CD4-positive, alpha-beta T cell treated with Interferon gamma for 1 hour (primary cell): ENCODE measurements at regions not wholly inside any gene's neighbourhood (a gene's known extent, or its start where the extent isn't known, plus 50 kb on each side); places are given as distances from the start of the nearest gene placed in this dataset.
"Not testable (repeated sequence)": the region's sequence is repeated elsewhere in the genome, so short reads cannot be mapped to it uniquely, and the experiment has no call there.

Experiments
- DNase-seq: peaks from one replicate; pipeline ENCODE4 v3.0.0-alpha.2; 2020

- no peak for DNase-seq
Observed at GRCh38 chr1:98181036-98181764, 260.4 kb upstream of the DPYD start.

GRCh38 chr1:98179151-98179773 is 258.4 kb upstream of the DPYD start:
- DNase-seq: no peak

GRCh38 chr1:98177751-98178150 is 256.9 kb upstream of the DPYD start:
- no peak for DNase-seq

GRCh38 chr1:98176936-98177335 is 256.1 kb upstream of the DPYD start:
- DNase-seq: no peak

- no peak for DNase-seq
Observed at GRCh38 chr1:98176414-98176813, 255.6 kb upstream of the DPYD start.

GRCh38 chr1:98172578-98172977 is 251.7 kb upstream of the DPYD start:
- DNase-seq: no peak

GRCh38 chr1:98172022-98172421 is 251.2 kb upstream of the DPYD start:
- DNase-seq: no peak

- DNase-seq: no peak
Observed at GRCh38 chr1:98164509-98164908, 243.7 kb upstream of the DPYD start.

GRCh38 chr1:98157524-98158313 is 236.9 kb upstream of the DPYD start:
- DNase-seq: no peak

- DNase-seq: no peak
Observed at GRCh38 chr1:98147280-98147679, 226.4 kb upstream of the DPYD start.

- DNase-seq: no peak
Observed at GRCh38 chr1:98145655-98146054, 224.8 kb upstream of the DPYD start.

GRCh38 chr1:98143403-98143802 is 222.6 kb upstream of the DPYD start:
- DNase-seq: no peak

- DNase-seq: no peak
Observed at GRCh38 chr1:98133131-98133530, 212.3 kb upstream of the DPYD start.

GRCh38 chr1:98130408-98130807 is 209.6 kb upstream of the DPYD start:
- no peak for DNase-seq

- no peak for DNase-seq
Observed at GRCh38 chr1:98129491-98129890, 208.7 kb upstream of the DPYD start.

- DNase-seq: no peak
Observed at GRCh38 chr1:98126740-98127139, 205.9 kb upstream of the DPYD start.

- no peak for DNase-seq
Observed at GRCh38 chr1:98121646-98122045, 200.8 kb upstream of the DPYD start.

GRCh38 chr1:98119796-98120195 is 199.0 kb upstream of the DPYD start:
- DNase-seq: no peak

GRCh38 chr1:98113811-98114210 is 193.0 kb upstream of the DPYD start:
- DNase-seq: no peak

- no peak for DNase-seq
Observed at GRCh38 chr1:98112626-98113025, 191.8 kb upstream of the DPYD start.

- DNase-seq: no peak
Observed at GRCh38 chr1:98110674-98111073, 189.8 kb upstream of the DPYD start.

- not testable (repeated sequence) for DNase-seq
Observed at GRCh38 chr1:98108378-98108777, 187.5 kb upstream of the DPYD start.

GRCh38 chr1:98107256-98107655 is 186.4 kb upstream of the DPYD start:
- no peak for DNase-seq

- no peak for DNase-seq
Observed at GRCh38 chr1:98104289-98104688, 183.5 kb upstream of the DPYD start.
